NCI-H82 treated with DMSO at 0.1 percent for 48 hours (cell line): ENCODE measurements at regions not wholly inside any gene's neighbourhood (a gene's known extent, or its start where the extent isn't known, plus 50 kb on each side); places are given as distances from the start of the nearest gene placed in this dataset.
A peak's percentile ranks its signal among the peaks of the same experiment; 100 is the strongest.

Source experiments
- DNase-seq: peaks from one replicate; lab custom pipeline; 2025; ENCODE audit not compliant: unreplicated experiment; lab: John Stamatoyannopoulos, UW

DNA sequence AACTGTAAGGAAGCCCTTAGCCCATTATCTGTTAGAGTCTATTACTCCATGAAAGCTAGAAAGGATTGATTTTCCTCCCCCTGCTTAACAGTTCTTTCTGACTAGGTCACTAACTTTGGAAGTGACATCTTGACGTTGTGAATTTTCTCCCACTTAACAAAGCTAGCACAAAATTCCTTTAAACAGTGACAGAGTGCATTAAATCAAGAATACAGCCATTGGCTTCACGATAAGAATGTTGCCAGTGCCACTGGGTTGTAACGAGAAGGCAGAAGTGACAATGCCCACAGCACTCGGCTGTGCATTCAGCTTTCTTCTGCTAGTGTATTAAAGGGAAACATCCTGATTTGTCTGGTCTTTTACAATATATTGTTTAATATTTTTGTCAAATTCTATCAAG, 182.7 kb upstream of the DTNBP1 start:
- DNase-seq: no peak

DNA sequence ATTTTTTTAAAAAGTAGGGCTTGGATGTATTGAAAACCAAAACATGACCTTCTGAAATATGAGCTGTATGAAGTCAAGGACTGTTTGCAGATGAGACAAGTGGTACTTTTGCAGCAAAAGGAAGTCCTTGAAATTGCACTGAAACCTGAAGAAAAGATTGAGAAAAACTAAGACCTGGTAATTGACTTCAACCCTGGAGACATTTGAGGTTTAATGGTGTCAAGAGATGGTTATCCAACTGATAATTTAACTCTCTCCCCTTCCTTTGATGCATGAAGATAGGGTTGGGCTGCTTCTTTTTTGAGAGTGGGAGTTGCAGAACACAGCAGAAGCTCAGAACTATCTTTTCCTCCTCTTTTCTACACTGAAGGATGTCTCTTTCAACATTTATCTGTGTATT, 180.9 kb upstream of the DTNBP1 start:
- no peak for DNase-seq

DNA sequence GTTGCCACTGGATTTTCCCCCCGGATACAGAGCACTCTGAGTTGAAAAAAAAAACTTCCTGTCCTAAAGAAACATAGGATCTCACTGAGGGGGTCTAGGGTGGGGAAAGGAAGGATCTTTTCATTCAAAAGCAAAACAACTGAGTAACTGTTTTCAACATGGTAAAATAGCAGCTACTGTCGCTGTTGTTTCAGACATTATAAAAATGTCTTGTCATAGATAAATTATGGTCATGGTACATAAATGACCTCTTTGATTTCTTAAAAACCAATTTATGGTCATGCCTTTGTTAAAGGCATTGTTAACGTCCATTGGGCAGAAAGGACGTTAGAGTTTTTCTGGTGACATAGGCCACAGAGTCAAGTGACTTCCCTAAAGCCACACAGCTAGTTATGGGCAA, 180.4 kb upstream of the DTNBP1 start:
- no peak for DNase-seq

DNA sequence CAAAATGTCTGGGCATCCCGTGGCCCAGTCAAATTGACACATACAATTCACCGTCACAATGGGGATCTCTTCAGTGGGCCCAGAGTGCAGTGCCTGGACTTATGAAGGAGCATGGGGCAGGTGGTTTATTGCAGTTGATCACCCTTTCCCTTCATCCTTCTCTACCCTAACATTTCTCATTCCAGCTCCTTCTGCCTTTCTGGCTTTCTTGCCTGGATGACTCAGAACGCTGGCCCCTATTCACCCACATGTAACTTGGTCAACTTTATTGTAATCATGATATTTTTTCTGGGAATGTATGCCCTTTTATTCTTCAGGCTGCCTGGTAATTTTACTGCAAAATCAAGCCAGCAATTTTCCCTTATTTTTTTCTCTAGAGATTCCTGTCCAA, 179.9 kb upstream of the DTNBP1 start:
- DNase-seq: no peak

DNA sequence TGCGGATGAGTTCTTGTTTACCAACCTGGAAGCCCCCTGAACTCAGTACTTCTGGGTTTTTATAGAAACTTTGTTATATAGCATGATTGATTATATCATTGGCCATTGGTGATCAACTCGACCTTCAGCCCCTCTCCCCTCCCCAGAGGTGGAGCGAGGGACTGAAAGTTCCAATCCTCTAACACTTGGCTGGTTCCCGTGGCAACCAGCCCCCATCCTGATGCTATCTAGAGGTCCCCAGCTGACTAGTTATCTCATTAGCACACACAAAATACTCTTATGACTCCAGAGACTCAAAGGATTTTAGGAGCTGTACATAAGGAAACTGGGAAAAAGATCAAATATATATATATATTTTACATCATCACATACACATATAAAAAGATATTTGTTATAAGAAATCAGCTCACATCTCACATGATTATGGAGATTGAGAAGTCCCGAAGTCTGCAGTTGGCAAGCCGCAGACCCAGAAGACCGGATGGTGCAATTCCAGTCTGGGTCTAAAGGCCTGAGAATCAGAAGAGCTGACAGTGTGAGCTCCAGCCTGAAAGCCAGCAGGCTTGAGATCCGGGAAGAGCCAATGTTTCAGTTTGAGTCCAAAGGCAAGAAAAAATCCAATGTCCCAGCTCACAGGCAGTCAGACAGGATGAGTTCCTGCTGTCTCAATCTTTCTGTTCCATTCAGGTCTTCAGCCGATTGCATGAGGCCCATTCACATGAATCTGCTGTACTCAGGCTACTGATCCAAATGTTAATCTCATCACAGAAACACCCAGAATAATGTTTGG, 179.3 kb upstream of the DTNBP1 start:
- peak; percentile 42 for DNase-seq

DNA sequence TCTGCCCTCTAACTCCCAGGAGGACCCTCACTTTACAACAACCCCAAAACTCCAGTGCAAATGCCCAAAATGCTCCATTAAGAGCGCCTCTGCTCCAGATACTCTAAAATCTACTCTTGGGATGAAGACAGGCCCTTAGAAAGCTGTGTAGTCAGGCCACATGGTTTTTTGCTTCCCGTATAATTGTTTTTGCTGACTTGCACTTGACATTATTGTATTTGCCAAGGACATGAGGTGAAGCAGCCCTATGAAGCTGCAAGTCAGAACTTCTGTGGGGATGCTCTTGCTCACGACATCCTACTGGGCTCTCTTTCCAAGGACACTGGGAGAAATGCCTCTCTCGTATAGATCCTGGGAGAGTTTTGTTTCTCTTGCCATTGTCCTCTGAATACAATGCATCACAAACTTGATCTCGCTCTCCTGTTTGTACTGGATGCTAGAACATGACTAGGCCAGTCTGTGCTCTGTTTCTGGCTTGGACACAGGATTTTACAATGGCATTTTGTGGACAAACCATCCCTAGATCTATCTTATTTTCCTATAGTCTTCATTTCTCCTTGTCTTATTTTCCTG, 177.2 kb upstream of the DTNBP1 start:
- no peak for DNase-seq

DNA sequence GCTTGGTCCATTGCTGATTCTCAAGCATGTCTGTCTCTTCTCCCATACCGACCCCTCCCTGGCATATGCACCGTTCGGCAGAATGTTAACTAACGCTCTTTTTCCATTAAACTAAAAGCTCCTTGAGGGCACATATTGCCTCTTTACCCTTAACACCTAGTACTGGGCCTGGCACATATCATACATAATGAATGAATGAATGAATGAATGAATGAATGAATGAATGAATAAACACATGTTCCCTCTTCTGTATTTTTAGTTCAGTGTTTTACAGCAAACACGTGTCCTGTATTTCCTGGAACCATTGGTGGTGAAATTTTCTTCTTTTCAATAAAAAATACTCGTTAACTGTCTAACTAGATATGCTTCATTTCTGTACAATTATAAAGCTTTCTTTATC, 174.4 kb upstream of the DTNBP1 start:
- DNase-seq: no peak

DNA sequence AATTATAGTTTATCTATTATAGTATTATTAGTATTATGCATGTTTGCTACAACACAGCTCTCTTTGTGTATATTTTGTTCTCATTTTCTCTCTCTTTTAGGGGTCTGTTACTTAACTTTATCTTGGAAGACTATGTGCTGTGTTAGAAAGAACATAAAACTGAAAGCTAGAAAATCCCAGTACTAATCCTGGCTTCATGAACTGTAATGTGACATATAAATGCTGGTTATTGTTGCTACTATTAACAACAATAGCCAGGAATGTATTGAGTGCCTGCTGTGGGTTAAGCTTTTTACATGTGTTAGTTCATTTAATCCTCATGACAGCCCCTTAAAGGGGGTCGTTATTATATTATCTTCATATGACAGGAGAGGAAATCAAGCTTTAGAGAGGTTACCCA, 170.0 kb upstream of the DTNBP1 start:
- no peak for DNase-seq

DNA sequence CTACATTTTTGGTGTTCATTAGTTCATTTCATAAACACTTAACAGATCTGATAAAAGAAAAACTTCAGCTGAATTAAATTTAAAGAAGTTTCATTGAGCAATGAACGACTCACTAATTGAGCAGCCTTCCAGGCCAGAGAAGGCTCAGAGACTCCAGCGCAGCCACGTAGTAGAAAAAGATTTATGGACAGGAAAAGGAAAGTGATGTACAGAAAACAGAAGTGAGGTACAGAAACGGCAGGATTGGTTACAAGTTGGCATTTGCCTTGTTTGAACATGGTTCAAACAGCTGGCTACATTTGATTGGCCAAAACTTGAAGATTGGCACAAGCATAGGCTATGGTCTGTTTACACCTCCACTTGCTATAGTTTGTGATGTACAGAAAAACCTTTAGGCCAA, 166.3 kb upstream of the DTNBP1 start:
- no peak for DNase-seq

DNA sequence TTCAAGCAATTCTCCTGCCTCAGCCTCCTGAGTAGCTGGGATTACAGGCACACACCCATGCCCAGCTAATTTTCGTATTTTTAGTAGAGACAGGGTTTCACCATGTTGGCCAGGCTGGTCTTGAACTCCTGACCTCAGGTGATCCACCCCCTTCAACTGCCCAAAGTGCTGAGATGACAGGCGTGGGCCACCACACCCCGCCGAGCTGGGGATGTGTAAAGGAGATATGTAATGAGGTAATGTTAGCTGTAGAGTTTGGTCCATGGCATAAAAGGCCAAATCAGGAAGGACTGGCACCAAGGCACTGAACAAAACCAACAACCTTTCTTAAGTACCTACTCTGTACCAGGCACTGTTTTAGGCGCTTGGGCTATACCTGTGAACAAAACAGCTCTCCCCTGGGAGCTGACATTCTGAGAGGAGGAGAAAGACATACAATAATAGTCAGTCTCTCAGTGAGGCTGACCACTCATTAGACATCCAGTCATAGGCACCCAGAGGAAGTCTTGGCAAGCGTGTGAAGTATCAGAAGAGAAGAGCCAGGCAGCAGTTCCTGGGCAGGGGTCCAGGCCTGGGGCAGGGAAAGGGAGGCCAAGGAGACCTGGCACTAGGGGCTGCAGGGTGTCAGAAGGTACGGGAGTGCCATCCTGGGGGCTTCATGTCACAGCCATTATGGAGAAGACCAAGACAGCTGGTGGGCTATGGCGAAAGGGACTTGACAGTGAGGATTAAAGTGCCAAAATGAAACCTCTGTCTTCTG, 164.8 kb upstream of the DTNBP1 start:
- no peak for DNase-seq

DNA sequence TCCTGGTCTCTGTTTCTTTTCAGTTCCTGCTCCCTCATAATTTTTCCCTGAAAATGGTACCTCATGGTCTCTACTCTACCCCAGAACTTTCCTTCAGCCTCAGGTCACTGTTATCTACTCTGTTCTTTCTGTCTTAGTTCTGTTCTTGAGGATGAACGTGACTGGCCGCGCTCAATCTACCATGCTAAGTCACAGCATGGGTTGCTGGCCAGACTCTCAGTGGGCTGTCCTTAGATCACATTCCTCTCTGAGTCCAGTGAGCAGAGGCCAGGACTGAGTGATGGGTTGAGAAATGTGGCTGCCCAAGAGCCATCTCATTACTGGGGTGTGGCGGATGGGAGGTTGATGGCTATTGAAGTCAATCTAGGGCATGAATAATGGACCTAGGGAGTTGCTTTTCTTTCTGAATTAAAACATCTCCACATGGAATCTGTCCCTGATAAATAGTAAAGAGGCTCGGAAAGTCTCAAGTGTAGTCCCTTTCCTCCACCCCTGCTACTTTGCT, 164.0 kb upstream of the DTNBP1 start:
- DNase-seq: no peak

DNA sequence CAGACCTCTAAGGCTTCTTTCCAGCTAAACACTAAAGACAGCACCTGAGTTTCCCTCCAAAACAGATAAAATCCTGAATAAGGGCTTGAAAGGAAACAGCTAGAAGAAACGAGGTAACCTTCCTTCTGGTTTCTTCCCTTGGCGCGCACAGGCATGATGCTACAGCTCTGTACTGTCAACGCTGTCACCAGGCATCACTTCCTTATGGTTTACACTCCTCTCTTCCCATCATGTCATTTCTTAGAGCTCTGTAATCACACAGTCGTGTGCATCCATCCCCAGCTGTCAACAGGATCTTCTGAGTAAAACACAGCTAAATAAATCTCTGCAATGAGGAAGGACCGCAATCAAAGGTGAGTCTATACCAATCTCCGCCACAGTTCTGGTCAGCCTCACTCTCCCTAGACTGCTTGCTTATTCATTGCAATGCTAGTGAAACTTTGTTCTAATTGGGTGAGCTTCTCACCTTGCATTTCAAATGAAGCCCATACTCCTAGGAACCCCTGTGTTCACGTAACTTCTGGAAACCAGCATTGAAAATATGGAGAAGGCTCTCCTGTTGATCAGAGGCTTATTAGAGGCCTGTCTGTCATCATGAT, 162.6 kb upstream of the DTNBP1 start:
- DNase-seq: no peak

DNA sequence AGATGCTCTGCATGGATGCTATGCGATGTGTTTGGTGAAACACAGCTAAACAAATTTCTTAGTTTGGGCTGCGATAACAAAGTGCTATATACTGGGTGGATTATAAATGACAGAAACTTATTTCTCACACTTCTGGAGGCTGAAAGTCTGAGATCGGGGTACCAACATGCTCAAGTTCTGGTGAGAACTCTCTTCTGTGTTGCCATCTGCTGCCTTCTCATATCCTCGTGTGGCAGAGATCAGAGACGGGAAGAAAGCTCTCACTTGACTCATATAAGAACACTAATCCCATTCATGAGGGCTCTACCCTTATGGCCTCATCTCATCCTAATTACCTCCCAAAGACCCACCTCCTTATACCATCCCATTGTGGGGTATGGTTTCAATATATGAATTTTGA, 162.0 kb upstream of the DTNBP1 start:
- DNase-seq: peak; percentile 65

DNA sequence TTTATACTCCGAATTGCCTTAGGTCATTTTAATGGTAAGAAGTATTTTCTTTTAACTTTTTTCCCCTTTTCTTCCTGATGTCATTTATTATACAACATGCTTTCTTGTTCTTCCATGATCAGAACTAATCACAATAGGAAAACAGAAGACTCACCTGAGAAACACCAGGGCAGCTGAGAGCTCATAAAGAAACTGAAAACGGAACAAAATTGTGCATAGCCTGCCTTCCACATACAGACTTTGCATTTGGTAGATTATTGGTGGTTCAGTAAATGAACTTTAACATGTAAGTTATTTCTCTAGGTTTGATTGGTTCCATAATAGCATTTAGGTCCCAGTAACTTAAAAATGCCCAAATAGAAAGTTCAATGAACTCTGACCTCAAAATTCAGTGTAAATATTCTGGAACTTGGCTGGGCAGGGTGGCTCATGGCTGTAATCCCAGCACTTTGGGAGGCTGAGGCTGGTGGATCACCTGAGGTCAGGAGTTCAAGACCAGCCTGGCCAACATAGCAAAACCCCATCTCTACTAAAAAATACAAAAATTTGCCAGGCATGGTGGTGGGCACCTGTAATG, 161.1 kb upstream of the DTNBP1 start:
- no peak for DNase-seq

DNA sequence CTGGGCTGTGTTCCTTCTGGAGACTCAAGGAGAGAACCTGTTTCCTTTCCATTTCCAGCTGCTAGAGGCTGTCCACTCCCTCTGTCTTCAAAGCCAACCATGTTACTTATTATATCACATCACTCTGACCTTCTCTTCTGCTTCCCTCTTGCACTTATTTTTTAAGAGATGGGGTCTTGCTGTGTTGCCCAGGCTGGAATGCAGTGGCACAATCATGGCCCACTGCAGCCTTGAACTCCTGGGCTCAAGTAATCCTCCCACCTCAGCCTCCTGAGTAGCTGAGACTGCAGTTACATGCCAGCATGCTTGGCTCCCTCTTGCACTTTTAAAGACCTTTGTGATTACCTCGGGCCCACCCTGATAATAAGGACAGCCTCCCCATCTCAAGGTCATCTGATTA, 160.0 kb upstream of the DTNBP1 start:
- DNase-seq: no peak

DNA sequence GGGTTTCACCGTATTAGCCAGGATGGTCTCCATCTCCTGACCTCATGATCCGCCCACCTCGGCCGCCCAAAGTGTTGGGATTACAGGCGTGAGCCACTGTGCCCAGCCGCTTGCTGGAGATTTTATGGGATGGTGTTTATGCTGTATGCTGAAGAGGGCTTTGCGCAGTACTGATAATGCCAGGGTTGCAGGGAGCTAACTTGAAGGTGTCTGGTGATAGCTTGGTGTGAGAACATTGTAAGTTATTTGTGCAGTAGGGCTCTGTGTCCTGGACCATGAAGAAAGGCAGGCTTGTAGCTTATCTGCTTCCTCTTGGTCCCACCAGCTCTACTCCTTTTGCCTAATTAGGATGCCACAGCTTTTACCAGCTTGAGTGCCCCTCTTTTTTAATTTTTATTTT, 157.0 kb upstream of the DTNBP1 start:
- DNase-seq: no peak

DNA sequence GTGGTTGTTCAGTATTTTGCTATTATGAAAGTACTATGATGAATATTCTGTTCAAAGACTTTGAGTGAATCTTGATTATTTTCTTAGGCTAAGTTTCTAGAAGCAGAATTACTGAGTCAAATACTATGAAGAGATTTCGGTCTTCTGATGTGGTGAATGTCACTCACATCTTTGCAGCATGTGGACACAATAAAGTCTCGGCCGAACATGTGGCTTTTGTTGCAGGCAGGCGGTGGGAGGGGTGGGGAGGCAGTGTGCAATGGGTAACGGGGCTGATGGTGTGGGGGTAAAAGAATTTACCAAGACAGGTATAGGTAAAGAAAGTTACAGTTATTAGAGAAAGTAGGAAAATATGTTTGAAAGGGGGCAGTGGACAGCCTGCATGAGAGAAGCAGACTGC, 156.4 kb upstream of the DTNBP1 start:
- DNase-seq: no peak

DNA sequence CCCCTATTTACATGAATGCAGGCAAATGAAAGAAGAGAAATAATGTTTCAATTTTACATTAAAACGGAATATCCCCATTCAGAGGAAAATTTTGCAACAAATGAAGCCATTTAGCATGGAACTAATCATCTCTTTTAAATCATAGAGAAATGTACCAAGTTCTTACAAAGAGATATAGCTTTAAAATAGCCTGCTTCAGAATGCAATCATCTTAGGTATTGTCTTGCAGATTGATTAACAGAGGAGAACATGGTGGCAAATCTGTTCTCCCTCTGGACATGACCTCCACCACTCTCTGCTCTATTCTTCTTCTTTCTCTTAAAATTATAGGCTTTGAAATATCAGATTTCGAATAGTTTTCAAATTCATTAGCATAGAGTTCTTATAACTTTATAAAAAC, 155.7 kb upstream of the DTNBP1 start:
- DNase-seq: no peak

DNA sequence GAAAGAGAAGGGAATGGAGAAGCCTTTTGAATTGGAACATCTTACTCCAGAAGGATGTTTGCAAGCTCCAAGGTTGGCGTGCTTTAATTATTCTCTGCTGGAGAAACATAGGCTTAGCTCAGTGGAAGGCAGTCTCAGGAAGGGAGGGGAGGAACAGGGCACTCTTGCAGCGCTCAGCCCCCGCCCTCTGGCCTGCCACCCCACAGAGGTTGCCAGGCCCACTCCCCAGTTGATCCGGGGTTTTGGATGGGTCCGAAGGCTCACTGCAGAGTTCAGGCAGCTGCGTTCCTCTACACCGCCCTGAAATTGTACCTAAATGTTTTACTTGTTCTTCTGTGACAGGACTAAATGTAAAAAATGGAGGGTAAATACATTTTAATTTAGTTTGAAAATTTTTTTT, 155.2 kb upstream of the DTNBP1 start:
- DNase-seq: no peak

DNA sequence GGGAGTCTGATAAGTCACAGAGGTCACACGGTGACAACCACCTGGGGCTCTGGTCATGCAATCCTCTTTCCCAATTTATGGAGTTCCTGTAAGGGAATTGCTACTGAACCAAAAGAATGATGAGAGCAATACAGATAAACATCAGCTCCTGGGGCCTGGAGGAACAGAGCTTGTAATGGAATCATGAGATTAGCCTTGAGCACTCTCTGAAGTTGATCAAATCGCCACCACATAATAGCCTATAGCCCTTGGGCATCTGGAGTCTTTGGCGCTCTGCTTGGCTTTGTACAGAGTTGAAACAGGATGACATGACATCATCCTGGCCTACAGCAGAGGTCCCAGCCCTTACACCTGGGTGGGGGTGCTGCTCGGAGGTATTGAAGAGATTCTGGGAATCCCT, 154.3 kb upstream of the DTNBP1 start:
- DNase-seq: peak; percentile 84

DNA sequence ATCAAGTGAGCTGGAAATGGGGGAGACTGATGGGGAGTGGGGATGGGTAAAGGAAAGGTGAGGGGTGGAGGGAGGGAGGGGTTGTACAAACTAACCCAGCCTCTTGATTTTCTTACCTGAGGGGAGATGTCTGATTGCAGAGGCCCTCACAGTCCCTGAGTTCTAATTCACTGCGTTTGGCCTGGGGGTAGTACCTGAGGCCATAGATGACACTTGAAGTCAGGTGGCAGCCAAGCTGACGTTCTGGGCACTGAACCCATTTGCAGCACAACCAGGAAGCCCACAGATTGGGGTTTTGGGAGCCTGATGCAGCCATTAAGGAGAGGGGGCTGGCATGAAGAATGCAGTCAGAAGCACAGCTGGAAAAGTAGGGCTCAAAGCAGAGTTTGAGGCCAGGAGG, 153.8 kb upstream of the DTNBP1 start:
- no peak for DNase-seq
